AG04449 (cell line): ENCODE measurements at regions not wholly inside any gene's neighbourhood (a gene's known extent, or its start where the extent isn't known, plus 50 kb on each side); places are given as distances from the start of the nearest gene placed in this dataset.
A peak's percentile ranks its signal among the peaks of the same experiment; 100 is the strongest.

Source experiments
- CTCF ChIA-PET: fragments of 350-600 bp; formaldehyde crosslinking; extraction: SDS; loops from one replicate; lab custom pipeline; 2021; ENCODE audit warnings: antibody characterized with exemption; lab: Yijun Ruan, JAX
- POLR2A ChIA-PET: fragments of 400-600, 350-600 bp; formaldehyde crosslinking; extraction: SDS; loops from one replicate; lab custom pipeline; 2020; ENCODE audit warnings: antibody characterized with exemption, inconsistent platforms; lab: Yijun Ruan, JAX
- DNase-seq: peaks from one replicate; pipeline ENCODE4 v3.0.0-alpha.2; 2010; ENCODE audit warnings: low read depth, low spot score
- H3K4me3 ChIP-seq: 2 replicates; pipeline ENCODE4 v1.5.1; 2011; ENCODE audit warnings: low read depth, mild to moderate bottlenecking, control low read depth, low read length
- CTCF ChIP-seq: IDR thresholded peaks from one replicate; pipeline ENCODE4 v1.5.1; 2011; ENCODE audit warnings: mild to moderate bottlenecking, moderate library complexity, low read length, control low read depth, inconsistent platforms; ENCODE audit not compliant: insufficient read depth; ENCODE audit errors: missing control alignments

DNA sequence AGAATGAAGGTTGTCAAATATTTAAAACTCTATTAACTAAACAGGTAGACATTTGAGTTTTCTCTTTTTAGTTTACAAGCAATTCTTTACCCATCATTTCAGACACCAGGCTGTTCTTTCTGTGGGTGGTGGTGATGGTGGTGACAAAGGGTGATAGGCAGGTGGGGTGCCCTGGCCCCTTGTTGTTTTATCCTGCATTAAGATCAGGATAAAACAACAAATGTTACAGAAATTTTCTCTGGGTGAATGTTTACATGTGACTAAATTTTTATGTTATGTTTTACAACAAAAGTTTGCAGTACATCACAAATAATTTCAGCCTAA lies 85.9 kb upstream of the MDM1 start:
- TF ChIP-seq CTCF: no peak
- ChIA-PET CTCF (interaction anchor here (1.2 kb wide), 1 partner anchor 9 kb away, joined by 4 read pairs; no protein-coding TSS in a partner anchor), POLR2A (no interaction called here)
- H3K4me3 ChIP-seq: no peak overlapping the region
- DNase-seq: no peak

DNA sequence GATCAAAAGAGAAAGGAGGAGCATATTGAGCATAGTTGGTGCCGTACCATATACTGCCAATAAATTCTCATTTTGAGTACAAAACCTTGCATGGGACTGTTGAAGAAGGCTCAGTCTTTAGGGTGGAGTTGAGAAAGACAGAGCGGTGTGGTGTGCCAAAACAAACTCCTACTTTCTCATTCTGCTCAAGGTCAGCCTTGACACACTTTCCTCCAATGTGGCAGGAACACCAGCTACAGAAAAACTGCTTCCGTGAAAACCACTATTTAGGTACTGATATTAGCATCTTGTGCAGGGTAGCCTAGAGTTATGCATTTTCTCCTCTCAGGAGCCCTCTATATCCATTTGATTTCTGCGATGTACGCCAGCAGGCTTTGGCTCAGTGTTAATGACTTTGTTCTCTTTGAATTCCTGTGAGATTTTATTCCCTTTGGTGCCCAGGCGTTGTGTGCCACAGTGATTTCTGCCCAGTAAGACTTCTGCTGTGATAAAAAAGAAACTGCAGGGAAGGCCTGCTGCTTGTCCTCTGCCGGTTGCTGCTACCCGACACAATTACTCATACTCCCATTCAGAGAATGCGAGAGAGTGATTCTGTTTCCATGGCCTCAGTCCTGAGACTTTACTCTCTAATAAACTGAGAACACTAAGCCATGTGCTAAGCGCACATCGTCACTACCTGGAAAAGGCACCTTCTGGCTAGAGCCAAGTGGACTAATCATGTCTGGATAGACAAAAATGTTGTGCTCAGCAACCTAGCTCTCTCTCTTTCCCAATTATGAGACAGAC lies 88.3 kb upstream of the MDM1 start:
- CTCF ChIA-PET: no interaction called here
- POLR2A ChIA-PET: no interaction called here
- H3K4me3 ChIP-seq: no peak overlapping the region
- no peak for DNase-seq
- no peak for TF ChIP-seq CTCF

DNA sequence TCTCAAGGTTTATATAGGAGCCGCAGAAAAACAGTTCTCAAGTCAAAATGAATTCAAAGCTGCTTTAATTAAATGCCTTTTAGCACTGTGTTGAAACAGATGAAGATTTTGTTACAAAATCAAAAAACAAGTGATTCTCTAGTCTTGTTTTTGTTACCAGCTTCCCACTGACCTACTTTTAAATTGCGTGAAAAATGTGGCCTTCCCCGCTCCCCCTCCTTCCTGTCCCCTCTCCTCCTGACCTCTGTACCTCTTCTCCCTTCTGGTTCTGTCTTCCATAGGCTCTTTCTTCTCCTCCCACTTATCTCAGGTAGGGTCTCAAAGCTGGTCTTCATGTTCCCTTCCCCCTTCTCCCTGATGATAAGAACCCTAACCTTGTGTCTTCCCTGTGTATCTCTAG lies 90.0 kb upstream of the MDM1 start:
- no peak for TF ChIP-seq CTCF
- no peak for DNase-seq
- POLR2A ChIA-PET: no interaction called here
- H3K4me3 ChIP-seq: no peak overlapping the region
- CTCF ChIA-PET: no interaction called here

GRCh38 chr12:68422956-68423574 lies 90.9 kb upstream of the MDM1 start:
- no peak overlapping the region for H3K4me3 ChIP-seq
- DNase-seq: no peak
- CTCF ChIA-PET: no interaction called here
- no peak for TF ChIP-seq CTCF
- POLR2A ChIA-PET: no interaction called here

DNA sequence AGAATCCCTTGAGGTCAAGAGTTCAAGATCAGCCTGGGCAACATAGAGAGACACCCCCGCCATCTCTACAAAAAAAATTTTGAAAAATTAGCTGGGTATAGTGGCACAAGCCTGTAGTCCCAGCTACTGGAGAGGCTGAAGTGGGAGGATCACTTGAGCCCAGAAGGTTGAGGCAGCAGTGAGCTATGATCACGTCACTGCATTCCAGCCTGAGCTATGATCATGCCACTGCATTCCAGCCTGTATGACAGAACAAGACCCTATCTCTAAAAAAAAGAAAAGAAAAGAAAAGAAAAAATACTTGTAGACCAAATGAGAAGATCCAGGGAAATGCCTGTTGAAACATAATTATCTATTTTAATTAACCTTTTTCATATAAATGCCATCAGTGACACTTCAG lies 93.8 kb upstream of the MDM1 start:
- no peak for TF ChIP-seq CTCF
- ChIA-PET CTCF (interaction anchor here (1.0 kb wide), 1 partner anchor 11 kb away, joined by 3 read pairs; no protein-coding TSS in a partner anchor), POLR2A (interaction anchor here (0.9 kb wide), 1 partner anchor 71 kb away, joined by 3 read pairs; no protein-coding TSS in a partner anchor)
- peak; percentile 70 for DNase-seq
- H3K4me3 ChIP-seq: no peak overlapping the region

DNA sequence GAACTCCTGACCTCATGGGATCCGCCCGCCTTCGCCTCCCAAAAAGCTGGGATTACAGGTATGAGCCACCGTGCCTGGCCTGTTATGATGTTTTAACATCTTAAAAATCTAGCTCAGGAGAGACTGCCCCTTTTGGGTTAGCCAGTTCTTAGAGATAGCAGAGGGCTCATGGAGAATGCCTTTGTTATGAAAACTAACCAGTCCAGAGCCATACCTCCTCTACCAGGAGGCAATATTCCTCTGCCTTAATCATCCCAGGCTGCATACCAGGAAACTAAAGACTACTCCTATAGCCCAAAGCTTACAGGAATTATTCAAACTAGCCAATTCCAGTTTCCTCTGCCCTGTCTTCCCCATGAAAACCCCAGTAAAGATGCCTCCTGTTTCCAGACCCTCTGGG lies 96.0 kb upstream of the MDM1 start:
- POLR2A ChIA-PET: interaction anchor here (0.6 to 1.2 kb wide), 2 partner anchors 12 to 219 kb away, joined by 3 to 4 read pairs; no protein-coding TSS in a partner anchor
- TF ChIP-seq CTCF: no peak
- CTCF ChIA-PET: interaction anchor here (1.2 kb wide), 1 partner anchor 9 kb away, joined by 3 read pairs; no protein-coding TSS in a partner anchor

More for the DNA sequence above, 96.0 kb upstream of the MDM1 start:
- no peak overlapping the region for H3K4me3 ChIP-seq
- DNase-seq: no peak
